Fibroblast of the aortic adventitia (primary cell): ENCODE measurements at regions not wholly inside any gene's neighbourhood (a gene's known extent, or its start where the extent isn't known, plus 50 kb on each side); places are given as distances from the start of the nearest gene placed in this dataset.

Source experiments
- DNase-seq: peaks from one replicate; pipeline ENCODE4 v3.0.0-alpha.2; 2010; ENCODE audit warnings: low read depth
- H3K4me3 ChIP-seq: 2 replicates; pipeline ENCODE4 v1.5.1; 2011; ENCODE audit warnings: low read depth, mild to moderate bottlenecking, control low read depth, low read length, moderate library complexity
- CTCF ChIP-seq: IDR thresholded peaks from 2 replicates; pipeline ENCODE4 v1.5.1; 2011; ENCODE audit warnings: mild to moderate bottlenecking, low read length, control low read depth, inconsistent platforms; ENCODE audit not compliant: insufficient read depth

GRCh38 chr7:85306115-85306514, 119.3 kb upstream of the SEMA3D start:
- no peak for DNase-seq
- no peak for TF ChIP-seq CTCF

DNA sequence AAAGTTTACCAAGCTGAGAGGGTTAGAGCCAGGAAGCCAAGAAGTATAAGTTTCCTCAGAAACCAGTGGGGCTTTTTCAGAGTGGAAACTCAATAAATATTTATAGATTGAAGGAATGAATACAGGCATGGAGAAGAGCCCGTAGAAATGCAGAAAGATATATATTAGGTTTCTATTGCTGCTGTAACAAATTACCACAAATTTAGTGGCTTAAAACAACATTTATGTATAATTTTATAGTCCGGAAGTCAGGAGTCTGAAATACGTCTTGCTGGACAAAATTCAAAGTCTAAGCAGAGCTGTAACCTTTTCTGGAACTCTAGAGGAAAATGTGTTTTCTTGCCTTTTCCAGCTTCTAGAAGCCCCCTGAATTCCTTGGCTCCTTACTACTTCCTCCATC, 107.3 kb upstream of the SEMA3D start:
- no peak overlapping the region for H3K4me3 ChIP-seq
- TF ChIP-seq CTCF, result no peak
- no peak for DNase-seq

More at GRCh38 chr7:85306115-85306514, 119.3 kb upstream of the SEMA3D start:
- no peak overlapping the region for H3K4me3 ChIP-seq

DNA sequence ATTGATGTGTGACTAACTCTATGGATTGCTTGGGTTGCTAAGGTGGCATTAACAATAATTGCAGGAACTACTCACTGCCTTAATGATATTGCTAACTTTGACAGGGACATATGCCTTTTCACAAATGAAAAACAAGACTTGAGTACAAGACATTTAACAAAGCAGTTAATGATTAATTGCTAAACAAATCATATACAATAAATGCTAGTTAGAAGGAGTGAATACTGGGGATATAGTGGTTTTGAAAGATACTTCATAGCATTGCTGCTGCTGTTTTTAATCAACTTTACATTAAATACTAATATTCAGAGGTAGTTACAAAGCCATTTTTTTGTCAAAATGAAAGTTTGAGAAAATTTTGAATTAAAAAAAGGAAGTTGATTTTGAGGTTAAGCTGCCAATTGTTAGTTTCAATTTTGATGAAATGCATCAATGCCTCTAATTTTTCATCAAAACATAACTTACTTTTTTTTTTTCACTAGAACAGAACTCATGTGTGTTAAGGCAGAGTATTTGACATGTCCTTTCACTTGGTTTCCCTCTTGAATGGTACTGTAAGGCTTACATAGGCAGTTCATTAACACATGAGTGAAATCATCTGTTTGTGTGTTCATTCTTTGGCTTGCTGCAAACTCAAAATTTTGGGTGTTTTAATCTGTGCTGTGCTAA, 106.2 kb upstream of the SEMA3D start:
- TF ChIP-seq CTCF, result no peak
- DNase-seq, result no peak
- H3K4me3 ChIP-seq, result no peak overlapping the region

DNA sequence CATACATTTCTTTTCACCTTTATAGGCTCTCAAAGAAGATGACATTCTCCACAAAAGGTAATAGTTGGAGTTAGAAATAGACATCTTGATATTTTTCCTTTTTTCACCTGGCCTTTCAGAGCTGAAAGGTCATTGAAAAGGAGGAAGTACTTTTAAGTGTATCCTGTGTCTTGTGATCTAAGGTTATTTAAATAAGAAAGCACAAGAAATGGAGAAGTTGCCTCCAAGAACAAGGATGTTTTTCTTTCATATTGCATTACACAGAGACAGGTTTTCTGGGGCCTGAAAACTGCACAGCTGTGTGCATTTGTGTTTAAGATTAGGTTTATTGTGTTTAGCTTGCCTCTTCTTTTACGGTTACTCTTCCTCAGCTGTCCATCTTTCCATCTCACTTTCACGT, 103.4 kb upstream of the SEMA3D start:
- TF ChIP-seq CTCF, result no peak
- no peak overlapping the region for H3K4me3 ChIP-seq
- no peak for DNase-seq

GRCh38 chr7:85289279-85289678, 102.4 kb upstream of the SEMA3D start:
- H3K4me3 ChIP-seq, result no peak overlapping the region
- no peak for DNase-seq
- TF ChIP-seq CTCF, result no peak

- peak; percentile 36 for DNase-seq
- no peak overlapping the region for H3K4me3 ChIP-seq
- TF ChIP-seq CTCF, result no peak
These were observed 100.4 kb upstream of the SEMA3D start for GRCh38 chr7:85287106-85287825.
